ENCODE measurements at regions not wholly inside any gene's neighbourhood (a gene's known extent, or its start where the extent isn't known, plus 50 kb on each side); places are given as distances from the start of the nearest gene placed in this dataset.

DNA sequence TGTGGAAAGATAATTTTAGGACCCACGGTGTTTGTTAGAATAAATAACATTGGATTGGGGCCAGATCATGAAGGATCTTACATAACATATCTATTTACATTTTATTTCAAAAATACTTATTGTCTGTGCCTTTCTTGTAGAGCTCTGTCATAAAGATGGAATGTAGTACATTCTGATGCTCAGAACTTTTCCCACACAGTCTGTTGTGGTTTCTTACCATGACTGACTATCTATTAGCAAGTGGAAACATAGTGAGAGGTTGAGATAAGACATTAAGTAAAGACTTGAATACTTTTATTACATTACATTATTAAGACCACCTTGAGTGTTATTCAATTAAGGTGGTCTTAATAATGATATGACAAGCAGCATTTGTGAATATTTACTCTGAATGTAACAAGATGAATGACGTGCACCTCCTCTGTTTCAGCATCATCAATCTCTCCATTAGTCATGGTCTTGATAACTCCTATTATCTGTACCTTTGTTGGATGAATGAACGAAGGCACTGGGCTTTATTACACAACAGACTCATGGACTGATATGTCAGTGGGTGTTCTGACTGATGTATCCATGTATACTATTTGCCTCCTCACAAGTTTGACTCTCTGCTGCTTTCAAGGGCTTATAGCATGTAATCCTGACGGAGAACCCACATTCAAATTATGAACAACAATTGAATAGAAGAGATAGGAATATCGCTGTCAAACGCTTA, 883.0 kb upstream of the FLRT2 start:
- TF ChIP-seq POLR2A (IDR thresholded peaks at IDR 0.05; ENCODE audit: low read depth, low read length), result no peak
- TF ChIP-seq, protein P1, sequence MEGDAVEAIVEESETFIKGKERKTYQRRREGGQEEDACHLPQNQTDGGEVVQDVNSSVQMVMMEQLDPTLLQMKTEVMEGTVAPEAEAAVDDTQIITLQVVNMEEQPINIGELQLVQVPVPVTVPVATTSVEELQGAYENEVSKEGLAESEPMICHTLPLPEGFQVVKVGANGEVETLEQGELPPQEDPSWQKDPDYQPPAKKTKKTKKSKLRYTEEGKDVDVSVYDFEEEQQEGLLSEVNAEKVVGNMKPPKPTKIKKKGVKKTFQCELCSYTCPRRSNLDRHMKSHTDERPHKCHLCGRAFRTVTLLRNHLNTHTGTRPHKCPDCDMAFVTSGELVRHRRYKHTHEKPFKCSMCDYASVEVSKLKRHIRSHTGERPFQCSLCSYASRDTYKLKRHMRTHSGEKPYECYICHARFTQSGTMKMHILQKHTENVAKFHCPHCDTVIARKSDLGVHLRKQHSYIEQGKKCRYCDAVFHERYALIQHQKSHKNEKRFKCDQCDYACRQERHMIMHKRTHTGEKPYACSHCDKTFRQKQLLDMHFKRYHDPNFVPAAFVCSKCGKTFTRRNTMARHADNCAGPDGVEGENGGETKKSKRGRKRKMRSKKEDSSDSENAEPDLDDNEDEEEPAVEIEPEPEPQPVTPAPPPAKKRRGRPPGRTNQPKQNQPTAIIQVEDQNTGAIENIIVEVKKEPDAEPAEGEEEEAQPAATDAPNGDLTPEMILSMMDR (IDR thresholded peaks at IDR 0.05; ENCODE audit: extremely low read depth in 1 of 2, insufficient read depth in 1 of 2, low read depth in 1 of 2, low read length in 2 of 2), result no peak
- TF ChIP-seq, protein P2, sequence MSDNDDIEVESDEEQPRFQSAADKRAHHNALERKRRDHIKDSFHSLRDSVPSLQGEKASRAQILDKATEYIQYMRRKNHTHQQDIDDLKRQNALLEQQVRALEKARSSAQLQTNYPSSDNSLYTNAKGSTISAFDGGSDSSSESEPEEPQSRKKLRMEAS (IDR thresholded peaks at IDR 0.05; ENCODE audit: insufficient read depth, insufficient read length), result no peak
